K562 (cell line): ENCODE measurements at regions not wholly inside any gene's neighbourhood (a gene's known extent, or its start where the extent isn't known, plus 50 kb on each side); places are given as distances from the start of the nearest gene placed in this dataset.

ENCODE experiments used
- ATAC-seq: fragments of 200-7000 bp; cut with Tn5 transposase; 3 replicates; pipeline ENCODE4 v1.9.1; 2020; ENCODE audit warnings: moderate library complexity
- BruUV-seq: library from RNA; stranded (reverse); fragments of 400-500 nt; replicated peaks from 2 replicates; lab custom pipeline; 2021; lab: Mats Ljungman, UMichigan
- CTCF ChIA-PET: fragments of 300-600 bp; formaldehyde crosslinking; extraction: SDS; loops from one replicate; lab custom pipeline; 2021; ENCODE audit warnings: low intra/inter-chr PET ratio; lab: Yijun Ruan, JAX
- POLR2A ChIA-PET: fragments of 300-600, 350-650 bp; sonication (Branson Sonifier 250); formaldehyde crosslinking; extraction: SDS; loops from one replicate; lab custom pipeline; 2021; ENCODE audit warnings: antibody characterized with exemption, inconsistent platforms; lab: Yijun Ruan, JAX
- DNase-seq, 4 experiments: peaks; one replicate each; pipeline versions ENCODE4 v3.0.0 to v3.0.0-alpha.2; 2011 to 2018; ENCODE audit warnings: low spot score in 3 of 4, mixed read lengths in 3 of 4; ENCODE audit errors: extremely low read depth in 1 of 4
- FAIRE-seq: peaks from 2 replicates; lab custom pipeline; 2011; peaks lifted over from hg19 to GRCh38; lab: Jason Lieb, UNC
- H2AFZ ChIP-seq: 2 replicates; pipeline ENCODE4 v1.6.0; 2011; ENCODE audit warnings: low read depth, low read length, control low read depth, inconsistent platforms
- H3K27ac ChIP-seq: fragments of 200-600 bp; 3 replicates; pipeline ENCODE4 v1.8.0; 2011; ENCODE audit warnings: low read depth, mild to moderate bottlenecking, control low read depth, inconsistent platforms, low read length, moderate library complexity, mixed read lengths; ENCODE audit errors: extremely low read depth
- H3K27me3 ChIP-seq, 2 experiments: fragments of 300-600 bp in 1 of 2; 2 replicates in 1 of 2; 3 replicates in 1 of 2; pipeline versions ENCODE4 v1.6.0 to v1.8.0; 2011; ENCODE audit warnings: inconsistent platforms in 2 of 2, low read length in 2 of 2, mild to moderate bottlenecking in 1 of 2, mixed read lengths in 1 of 2, moderate library complexity in 1 of 2; ENCODE audit not compliant: control insufficient read depth in 2 of 2, insufficient read depth in 2 of 2
- H3K36me3 ChIP-seq: fragments of 300-600 bp; 3 replicates; pipeline ENCODE4 v1.8.0; 2011; ENCODE audit warnings: mild to moderate bottlenecking, low read length, inconsistent platforms; ENCODE audit not compliant: control insufficient read depth, insufficient read depth
- H3K4me1 ChIP-seq, 2 experiments: fragments of 200-600 bp in 1 of 2; replicated peaks in 1 of 2; 2 replicates in 1 of 2; 3 replicates in 1 of 2; pipeline versions ENCODE4 v1.5.1 to v1.8.0; 2011; ENCODE audit warnings: inconsistent platforms in 2 of 2, low read length in 2 of 2, mild to moderate bottlenecking in 1 of 2, mixed read lengths in 1 of 2, moderate library complexity in 1 of 2; ENCODE audit not compliant: control insufficient read depth in 2 of 2, insufficient read depth in 2 of 2
- H3K4me2 ChIP-seq: 2 replicates; pipeline ENCODE4 v1.6.1; 2011; ENCODE audit warnings: low read length, control low read depth, inconsistent platforms, mixed read lengths; ENCODE audit not compliant: insufficient read depth
- H3K4me3 ChIP-seq: fragments of 200-600 bp; sonication (generic), shearing (Covaris generic); 2 replicates; pipeline ENCODE4 v1.5.1; 2016; ENCODE audit warnings: control low read depth, inconsistent platforms
- H3K79me2 ChIP-seq: fragments of 200-600 bp; 3 replicates; pipeline ENCODE4 v1.8.0; 2011; ENCODE audit warnings: low read length, inconsistent platforms; ENCODE audit not compliant: control insufficient read depth, insufficient read depth
- H3K9ac ChIP-seq, 2 experiments: 2 replicates each; pipeline versions ENCODE4 v1.6.0 to v1.6.1; 2011; ENCODE audit warnings: low read depth in 2 of 2, low read length in 2 of 2, control low read depth in 1 of 2, inconsistent platforms in 1 of 2, mild to moderate bottlenecking in 1 of 2, mixed read lengths in 1 of 2; ENCODE audit not compliant: insufficient read depth in 1 of 2
- H3K9me1 ChIP-seq: one replicate; pipeline ENCODE4 v1.6.0; 2011; ENCODE audit warnings: inconsistent platforms, mild to moderate bottlenecking, low read length, moderate library complexity; ENCODE audit not compliant: control insufficient read depth, insufficient read depth
- H3K9me3 ChIP-seq: replicated peaks from 2 replicates; pipeline ENCODE4 v1.5.1; 2011; ENCODE audit warnings: low read depth, low read length, inconsistent platforms; ENCODE audit not compliant: control insufficient read depth, insufficient read depth
- H4K20me1 ChIP-seq: replicated peaks from 2 replicates; pipeline ENCODE4 v1.6.1; 2011; ENCODE audit warnings: low read length, inconsistent platforms, mixed read lengths; ENCODE audit not compliant: control insufficient read depth, insufficient read depth
- FOXJ2 ChIP-seq: fragments of 200-800 bp; sonication (Bioruptor generic); IDR thresholded peaks from 2 replicates; pipeline ENCODE4 v1.6.1; 2016; ENCODE audit warnings: missing genetic modification characterization, missing compliant biosample characterization
- HSF4 ChIP-seq: fragments of 250-450 bp; sonication (Bioruptor Pico); IDR thresholded peaks from 2 replicates; pipeline ENCODE4 v2.1.2; 2022; ENCODE audit warnings: mild to moderate bottlenecking, moderate library complexity, borderline replicate concordance
- NR3C1 ChIP-seq: sonication (generic); formaldehyde crosslinking; IDR thresholded peaks from 2 replicates; pipeline ENCODE4 v1.8.1; 2022; ENCODE audit warnings: missing genetic modification reagents
- NR4A1 ChIP-seq, 2 experiments: fragments of 250-450 bp in 1 of 2; fragments of 450-650 bp in 1 of 2; sonication (Bioruptor Pico) in 1 of 2; IDR thresholded peaks; 2 replicates each; pipeline versions ENCODE4 v1.4.0 to v1.6.1; 2016 to 2020; ENCODE audit warnings: mild to moderate bottlenecking in 2 of 2, missing compliant biosample characterization in 1 of 2, missing genetic modification characterization in 1 of 2, moderate library complexity in 1 of 2
- SOX6 ChIP-seq: fragments of 450-650 bp; IDR thresholded peaks from 2 replicates; pipeline ENCODE4 v1.6.1; 2014; ENCODE audit warnings: mild to moderate bottlenecking
- WHSC1 ChIP-seq: IDR thresholded peaks from one replicate; pipeline ENCODE4 v1.6.1; 2012; ENCODE audit warnings: low read length, control low read depth, inconsistent platforms
- ZFP36 ChIP-seq: fragments of 150-350 bp; IDR thresholded peaks from 2 replicates; pipeline ENCODE4 v1.6.1; 2018; ENCODE audit warnings: low read length, low read depth; ENCODE audit not compliant: partially characterized antibody
- ZNF408 ChIP-seq: fragments of 250-450 bp; sonication (Bioruptor Pico); IDR thresholded peaks from 2 replicates; pipeline ENCODE4 v1.4.0; 2020; ENCODE audit warnings: low read depth, mild to moderate bottlenecking, moderate library complexity
- ZNF785 ChIP-seq: fragments of 250-450 bp; sonication (Bioruptor Pico); IDR thresholded peaks from 2 replicates; pipeline ENCODE4 v1.4.0; 2020; ENCODE audit warnings: mild to moderate bottlenecking
- WGBS: fragments of 100-300 bp; shearing (Covaris generic); methylation state at CpG from one replicate; pipeline ENCODE4 v1.1.6; 2016; ENCODE audit warnings: low coverage, mixed read lengths; ENCODE audit not compliant: insufficient coverage; ENCODE audit errors: missing lambda C conversion rate; 5-methylcytosine and 5-hydroxymethylcytosine counted together
- in situ Hi-C: fragments of 300-500 bp; cut with MboI; formaldehyde crosslinking; loops from 4 replicates; pipeline ENCODE4 v1.15.0; 2018; ENCODE audit warnings: inconsistent platforms, mixed read lengths
- intact Hi-C: fragments of 100-400 bp; cut with micrococcal nuclease; formaldehyde crosslinking; loops from 2 replicates; pipeline ENCODE4 v1.14.2; 2022
- TF ChIP-seq, protein P1 (sequence below): fragments of 450-650 bp; IDR thresholded peaks from 2 replicates; pipeline ENCODE4 v1.6.1; 2016; ENCODE audit warnings: missing biosample characterization, missing genetic modification characterization
- TF ChIP-seq, protein P2 (sequence below), 2 experiments: fragments of 450-650 bp; IDR thresholded peaks; 2 replicates each; pipeline ENCODE4 v1.6.1; 2018; ENCODE audit warnings: mild to moderate bottlenecking in 2 of 2, low read depth in 1 of 2; ENCODE audit not compliant: partially characterized antibody in 2 of 2

DNA sequence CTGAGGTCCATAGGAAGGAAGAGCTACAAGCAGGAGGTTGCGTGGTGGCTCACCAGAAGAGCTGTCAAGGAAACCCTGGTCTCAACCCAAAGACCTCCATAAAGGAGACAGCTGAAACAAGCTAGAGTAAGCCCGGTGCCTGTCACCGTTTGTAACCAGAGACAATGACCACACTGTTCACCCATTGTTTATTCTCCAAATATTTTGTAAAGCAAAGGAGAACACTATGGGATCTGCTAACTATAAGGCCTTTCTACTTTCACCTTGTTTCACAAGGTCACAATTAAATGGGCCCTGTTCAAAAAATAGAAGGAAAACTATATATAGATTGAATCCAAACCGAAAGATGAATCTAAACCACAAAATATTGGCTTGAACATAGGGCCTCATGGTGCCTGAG, 128.9 kb upstream of the TPRG1 start:
- no peaks in the 10 kb centered on the region for H3K36me3 ChIP-seq
- WGBS: 2% methylated on average over 4 of the region's 4 CpGs
- no peak overlapping the region for H3K4me2 ChIP-seq
- in situ Hi-C loops (no loop called here), intact Hi-C loops (no loop called here)
- H3K4me3 ChIP-seq: no peak overlapping the region
- no peaks in the 10 kb centered on the region for H3K9me1 ChIP-seq
- ATAC-seq: no peak
- no peaks in the 10 kb centered on the region; the same call in 1 of the 2 replicates for H3K9me3 ChIP-seq
- ChIA-PET POLR2A (no interaction called here), CTCF (no interaction called here)
- no TSS peak for BruUV-seq
- H4K20me1 ChIP-seq: no peaks in the 10 kb centered on the region
- TF ChIP-seq FOXJ2 (tag): no peak
- no peak overlapping the region for H2AFZ ChIP-seq
- H3K27ac ChIP-seq: no peak overlapping the region
- FAIRE-seq: no peak
- no peaks in the 10 kb centered on the region for H3K79me2 ChIP-seq
- DNase-seq: no peak
- no peaks in the 10 kb centered on the region for H3K27me3 ChIP-seq
- H3K9ac ChIP-seq: no peak overlapping the region
- H3K4me1 ChIP-seq: no peaks in the 10 kb centered on the region

DNA sequence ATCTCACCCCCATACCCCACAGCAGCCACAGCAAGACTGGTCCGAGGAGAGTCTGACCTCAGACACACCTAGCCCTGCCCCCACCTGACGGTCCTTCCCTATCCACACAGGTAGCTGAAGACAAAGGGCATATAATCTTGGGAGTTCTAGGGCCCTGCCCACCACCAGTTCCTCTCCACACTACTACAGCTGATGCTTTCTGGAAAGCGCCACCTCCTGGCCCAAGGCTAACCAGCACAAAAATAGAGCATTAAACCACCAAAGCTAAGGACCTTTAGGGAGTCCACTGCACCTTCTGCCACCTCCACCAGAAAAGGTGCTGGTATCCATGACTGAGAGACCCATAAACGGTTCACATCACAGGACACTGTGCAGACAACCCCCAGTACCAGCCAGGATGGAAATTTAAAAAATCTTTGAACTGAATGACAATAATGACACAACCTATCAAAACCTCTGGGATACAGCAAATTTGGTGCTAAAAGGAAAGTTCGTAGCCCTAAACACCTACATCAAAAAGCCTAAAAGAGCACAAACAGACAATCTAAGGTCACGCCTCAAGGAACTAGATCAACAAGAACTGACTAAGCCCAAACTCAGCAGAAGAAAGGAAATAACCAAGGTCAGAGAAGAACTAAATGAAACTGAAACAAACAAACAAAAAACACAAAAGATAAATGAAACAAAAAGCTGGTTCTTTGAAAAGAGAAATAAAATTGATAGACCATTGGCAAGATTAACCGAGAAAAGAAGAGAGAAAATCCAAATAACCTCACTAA, 122.1 kb upstream of the TPRG1 start:
- intact Hi-C loops: no loop called here
- TF ChIP-seq HSF4 (CRISPR knock-in tag) (no peak), SOX6 (no peak), WHSC1 (no peak), ZFP36 (no peak), ZNF785 (CRISPR knock-in tag) (no peak), NR4A1 (CRISPR knock-in tag; IDR thresholded peaks at IDR 0.05) (no peak), NR4A1 (tag; IDR thresholded peaks at IDR 0.05) (no peak), ZNF408 (CRISPR knock-in tag) (no peak), NR3C1 (no peak)
- TF ChIP-seq, protein P1, sequence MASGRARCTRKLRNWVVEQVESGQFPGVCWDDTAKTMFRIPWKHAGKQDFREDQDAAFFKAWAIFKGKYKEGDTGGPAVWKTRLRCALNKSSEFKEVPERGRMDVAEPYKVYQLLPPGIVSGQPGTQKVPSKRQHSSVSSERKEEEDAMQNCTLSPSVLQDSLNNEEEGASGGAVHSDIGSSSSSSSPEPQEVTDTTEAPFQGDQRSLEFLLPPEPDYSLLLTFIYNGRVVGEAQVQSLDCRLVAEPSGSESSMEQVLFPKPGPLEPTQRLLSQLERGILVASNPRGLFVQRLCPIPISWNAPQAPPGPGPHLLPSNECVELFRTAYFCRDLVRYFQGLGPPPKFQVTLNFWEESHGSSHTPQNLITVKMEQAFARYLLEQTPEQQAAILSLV (tag): no peak
- TF ChIP-seq, protein P2, sequence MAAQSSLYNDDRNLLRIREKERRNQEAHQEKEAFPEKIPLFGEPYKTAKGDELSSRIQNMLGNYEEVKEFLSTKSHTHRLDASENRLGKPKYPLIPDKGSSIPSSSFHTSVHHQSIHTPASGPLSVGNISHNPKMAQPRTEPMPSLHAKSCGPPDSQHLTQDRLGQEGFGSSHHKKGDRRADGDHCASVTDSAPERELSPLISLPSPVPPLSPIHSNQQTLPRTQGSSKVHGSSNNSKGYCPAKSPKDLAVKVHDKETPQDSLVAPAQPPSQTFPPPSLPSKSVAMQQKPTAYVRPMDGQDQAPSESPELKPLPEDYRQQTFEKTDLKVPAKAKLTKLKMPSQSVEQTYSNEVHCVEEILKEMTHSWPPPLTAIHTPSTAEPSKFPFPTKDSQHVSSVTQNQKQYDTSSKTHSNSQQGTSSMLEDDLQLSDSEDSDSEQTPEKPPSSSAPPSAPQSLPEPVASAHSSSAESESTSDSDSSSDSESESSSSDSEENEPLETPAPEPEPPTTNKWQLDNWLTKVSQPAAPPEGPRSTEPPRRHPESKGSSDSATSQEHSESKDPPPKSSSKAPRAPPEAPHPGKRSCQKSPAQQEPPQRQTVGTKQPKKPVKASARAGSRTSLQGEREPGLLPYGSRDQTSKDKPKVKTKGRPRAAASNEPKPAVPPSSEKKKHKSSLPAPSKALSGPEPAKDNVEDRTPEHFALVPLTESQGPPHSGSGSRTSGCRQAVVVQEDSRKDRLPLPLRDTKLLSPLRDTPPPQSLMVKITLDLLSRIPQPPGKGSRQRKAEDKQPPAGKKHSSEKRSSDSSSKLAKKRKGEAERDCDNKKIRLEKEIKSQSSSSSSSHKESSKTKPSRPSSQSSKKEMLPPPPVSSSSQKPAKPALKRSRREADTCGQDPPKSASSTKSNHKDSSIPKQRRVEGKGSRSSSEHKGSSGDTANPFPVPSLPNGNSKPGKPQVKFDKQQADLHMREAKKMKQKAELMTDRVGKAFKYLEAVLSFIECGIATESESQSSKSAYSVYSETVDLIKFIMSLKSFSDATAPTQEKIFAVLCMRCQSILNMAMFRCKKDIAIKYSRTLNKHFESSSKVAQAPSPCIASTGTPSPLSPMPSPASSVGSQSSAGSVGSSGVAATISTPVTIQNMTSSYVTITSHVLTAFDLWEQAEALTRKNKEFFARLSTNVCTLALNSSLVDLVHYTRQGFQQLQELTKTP (IDR thresholded peaks at IDR 0.05; ENCODE audit: low read depth in 1 of 2, partially characterized antibody in 2 of 2): no peak

More for the DNA sequence above, 122.1 kb upstream of the TPRG1 start:
- H3K4me3 ChIP-seq: no peak overlapping the region
- H3K9me3 ChIP-seq: no peaks in the 10 kb centered on the region
- POLR2A ChIA-PET: no interaction called here
- no peak overlapping the region for H3K27ac ChIP-seq
- H3K9me1 ChIP-seq: no peaks in the 10 kb centered on the region
- no peaks in the 10 kb centered on the region for H3K79me2 ChIP-seq
- DNase-seq (no peak), ATAC-seq (no peak), FAIRE-seq (no peak)
- no peaks in the 10 kb centered on the region for H4K20me1 ChIP-seq
- no peak overlapping the region for H3K4me2 ChIP-seq
- H2AFZ ChIP-seq: no peak overlapping the region
- BruUV-seq: no TSS peak
- CTCF ChIA-PET: no interaction called here
- no peaks in the 10 kb centered on the region for H3K4me1 ChIP-seq
- no peaks in the 10 kb centered on the region for H3K27me3 ChIP-seq
- 0% methylated on average over 6 of the region's 7 CpGs for WGBS
- H3K9ac ChIP-seq: no peak overlapping the region
- in situ Hi-C loops: no loop called here
- H3K36me3 ChIP-seq: no peaks in the 10 kb centered on the region
